ENCODE measurements at regions not wholly inside any gene's neighbourhood (a gene's known extent, or its start where the extent isn't known, plus 50 kb on each side); places are given as distances from the start of the nearest gene placed in this dataset.

- Histone ChIP-seq H3K9me1 (replicated peaks; ENCODE audit: control insufficient read depth, extremely low read depth, insufficient read depth, low read length) (no peaks in the 10 kb centered on the region), H3K9ac (replicated peaks; ENCODE audit: extremely low read depth, insufficient read depth, low read length) (no peak overlapping the region), H3K36me3 (ENCODE audit: control insufficient read depth in 2 of 2, extremely low read depth in 1 of 2, insufficient read depth in 2 of 2, low read length in 2 of 2) (no peaks in the 10 kb centered on the region), H3K79me2 (ENCODE audit: control insufficient read depth, insufficient read depth, low read length) (no peaks in the 10 kb centered on the region), H3K27me3 (ENCODE audit: control insufficient read depth in 2 of 2, insufficient read depth in 2 of 2, low read length in 2 of 2) (no peaks in the 10 kb centered on the region), H4K20me1 (replicated peaks; ENCODE audit: control insufficient read depth, extremely low read depth, insufficient read depth, low read length) (no peaks in the 10 kb centered on the region), H3K4me3 (replicated peaks in 1 of 3; ENCODE audit: insufficient read depth in 1 of 3, low read depth in 1 of 3, low read length in 3 of 3) (no peak overlapping the region), H3K4me1 (ENCODE audit: control insufficient read depth, extremely low read depth, insufficient read depth, low read length) (no peaks in the 10 kb centered on the region), H2AFZ (ENCODE audit: low read depth, low read length) (no peak overlapping the region), H3K4me2 (ENCODE audit: insufficient read depth, low read length) (no peak overlapping the region), H3K9me3 (replicated peaks; ENCODE audit: control insufficient read depth, insufficient read depth, low read length) (no peaks in the 10 kb centered on the region), H3K27ac (ENCODE audit: insufficient read depth, low read depth, low read length) (no peak overlapping the region)
- intact Hi-C loops (cut with micrococcal nuclease) = no loop called here
- BruUV-seq (replicated peaks) = no TSS peak
- TF ChIP-seq FOS (IDR thresholded peaks at IDR 0.05; ENCODE audit: borderline replicate concordance, insufficient read depth, low read length) (no peak), CTCF (IDR thresholded peaks at IDR 0.05; ENCODE audit: extremely low read depth in 1 of 2, insufficient read depth in 1 of 2, low read depth in 1 of 2, low read length in 2 of 2) (no peak), GATA2 (IDR thresholded peaks at IDR 0.05; ENCODE audit: insufficient read depth, insufficient read length, low read depth, low read length) (no peak), POLR2A (IDR thresholded peaks at IDR 0.05; ENCODE audit: low read depth, low read length) (no peak), JUN (IDR thresholded peaks at IDR 0.05; ENCODE audit: borderline replicate concordance, insufficient read depth, insufficient read length, low read depth) (no peak), MAX (IDR thresholded peaks at IDR 0.05; ENCODE audit: insufficient read depth, insufficient read length) (no peak), EZH2 (IDR thresholded peaks at IDR 0.05; ENCODE audit: borderline replicate concordance, low read depth, low read length, severe bottlenecking) (no peak), MYC (IDR thresholded peaks at IDR 0.05; ENCODE audit: low read depth, low read length) (no peak), POLR2AphosphoS5 (IDR thresholded peaks at IDR 0.05; ENCODE audit: insufficient read depth, low read depth, low read length) (no peak)
- ChIA-PET CTCF (no interaction called here), POLR2A (no interaction called here)
- FAIRE-seq (no peak), DNase-seq (ENCODE audit: low read depth, low spot score) (no peak)
- dilution Hi-C loops (cut with MboI; ENCODE audit: extremely low pct_ligation_motif_present, low sequenced_read_pairs) = no loop called here
These were observed 387.8 kb downstream of the FLRT2 start for GRCh38 chr14:85917716-85918115.
